Activated T-helper 2 cell treated with anti-CD3 and anti-CD28 coated beads, Interferon-gamma antibody, Interleukin-2, Interleukin-4, amounts not matched to agents 10 μg/mL and 5 μg/mL and 100 μg/mL, durations not matched to agents 14 hours and 24 hours and 36 hours (primary cell): ENCODE measurements at regions not wholly inside any gene's neighbourhood (a gene's known extent, or its start where the extent isn't known, plus 50 kb on each side); places are given as distances from the start of the nearest gene placed in this dataset.

Experiments
- DNase-seq: peaks from one replicate; pipeline ENCODE4 v3.0.0; 2021; ENCODE audit warnings: low spot score
- H3K27ac Mint-ChIP-seq: one replicate; pipeline ENCODE4 v1.8.0; 2021; ENCODE audit warnings: mixed read lengths
- H3K27me3 Mint-ChIP-seq: one replicate; pipeline ENCODE4 v1.8.0; 2021; ENCODE audit warnings: low read depth, mixed read lengths
- H3K36me3 Mint-ChIP-seq: one replicate; pipeline ENCODE4 v1.8.0; 2021; ENCODE audit warnings: low read depth, mixed read lengths
- H3K4me1 Mint-ChIP-seq: one replicate; pipeline ENCODE4 v1.8.0; 2021; ENCODE audit warnings: low read depth, mixed read lengths
- H3K4me3 Mint-ChIP-seq: one replicate; pipeline ENCODE4 v1.8.0; 2021; ENCODE audit warnings: low read depth, mild to moderate bottlenecking, moderate library complexity, mixed read lengths
- H3K9me3 Mint-ChIP-seq: one replicate; pipeline ENCODE4 v1.8.0; 2021; ENCODE audit warnings: mixed read lengths
- intact Hi-C: fragments of 100-400 bp; cut with micrococcal nuclease; formaldehyde crosslinking; loops from one replicate; pipeline ENCODE4 v1.15.1; 2023

GRCh38 chr13:31045286-31046081 lies 113.0 kb downstream of the TEX26 start:
- peak; percentile 61 for DNase-seq
- Mint-ChIP-seq H3K9me3 (no peaks in the 10 kb centered on the region), H3K27me3 (no peaks in the 10 kb centered on the region), H3K4me1 (peaks cover 39% of the 10 kb centered on the region), H3K4me3 (peak overlapping the region; percentile 31), H3K36me3 (no peaks in the 10 kb centered on the region), H3K27ac (peak overlapping the region; percentile 86)
- intact Hi-C loops = loop anchor here (1.0 to 10.0 kb wide), 11 partner anchors 29 to 901 kb away; partner anchors contain the start of genes HSPH1 and USPL1

- intact Hi-C loops = loop anchor here (1.0 to 10.0 kb wide), 14 partner anchors 13 to 900 kb away; partner anchors contain the start of genes HSPH1 and USPL1
- H3K27me3 Mint-ChIP-seq = no peaks in the 10 kb centered on the region
- peak overlapping the region; percentile 7 for H3K4me3 Mint-ChIP-seq
- H3K36me3 Mint-ChIP-seq = no peaks in the 10 kb centered on the region
- H3K27ac Mint-ChIP-seq = peak overlapping the region; percentile 86
- H3K4me1 Mint-ChIP-seq = peaks cover 45% of the 10 kb centered on the region
- H3K9me3 Mint-ChIP-seq = no peaks in the 10 kb centered on the region
- peak; percentile 78 for DNase-seq
Measured at GRCh38 chr13:31044364-31045285, 112.2 kb downstream of the TEX26 start.

- Mint-ChIP-seq H3K27me3 (no peaks in the 10 kb centered on the region), H3K9me3 (no peaks in the 10 kb centered on the region), H3K4me3 (no peak overlapping the region), H3K36me3 (no peaks in the 10 kb centered on the region), H3K27ac (no peak overlapping the region), H3K4me1 (peaks cover 51% of the 10 kb centered on the region)
- peak; percentile 11 for DNase-seq
- intact Hi-C loops = loop anchor here (1.0 to 10.0 kb wide), 11 partner anchors 13 to 899 kb away; partner anchors contain the start of genes HSPH1 and USPL1
Measured at GRCh38 chr13:31043957-31044356, 111.5 kb downstream of the TEX26 start.

- Mint-ChIP-seq H3K36me3 (no peaks in the 10 kb centered on the region), H3K27ac (peak overlapping the region; percentile 34), H3K4me3 (no peak overlapping the region), H3K9me3 (no peaks in the 10 kb centered on the region), H3K4me1 (peaks cover 58% of the 10 kb centered on the region), H3K27me3 (no peaks in the 10 kb centered on the region)
- no peak for DNase-seq
- intact Hi-C loops = loop anchor here (10.0 kb wide), 4 partner anchors 428 to 898 kb away; partner anchors contain the start of gene USPL1
Measured at GRCh38 chr13:31042481-31043165, 110.2 kb downstream of the TEX26 start.

GRCh38 chr13:31042049-31042448 lies 109.6 kb downstream of the TEX26 start:
- DNase-seq = no peak
- intact Hi-C loops = loop anchor here (10.0 kb wide), 4 partner anchors 427 to 897 kb away; partner anchors contain the start of gene USPL1
- Mint-ChIP-seq H3K4me1 (peaks cover 58% of the 10 kb centered on the region), H3K27ac (peak overlapping the region; percentile 18), H3K27me3 (no peaks in the 10 kb centered on the region), H3K36me3 (no peaks in the 10 kb centered on the region), H3K4me3 (no peak overlapping the region), H3K9me3 (no peaks in the 10 kb centered on the region)

GRCh38 chr13:31038834-31039552 lies 106.5 kb downstream of the TEX26 start:
- intact Hi-C loops = no loop called here

GRCh38 chr13:31037874-31038500 lies 105.5 kb downstream of the TEX26 start:
- Mint-ChIP-seq H3K4me3 (no peak overlapping the region), H3K27me3 (peaks cover 15% of the 10 kb centered on the region), H3K36me3 (no peaks in the 10 kb centered on the region), H3K27ac (no peak overlapping the region), H3K4me1 (peaks cover 40% of the 10 kb centered on the region), H3K9me3 (no peaks in the 10 kb centered on the region)
- intact Hi-C loops = no loop called here
- DNase-seq = no peak

More at GRCh38 chr13:31038834-31039552, 106.5 kb downstream of the TEX26 start:
- DNase-seq = peak; percentile 15
- H3K27me3 Mint-ChIP-seq = peaks cover 15% of the 10 kb centered on the region
- H3K4me1 Mint-ChIP-seq = peaks cover 43% of the 10 kb centered on the region
- peak overlapping the region; percentile 43 for H3K4me3 Mint-ChIP-seq
- no peaks in the 10 kb centered on the region for H3K9me3 Mint-ChIP-seq
- H3K36me3 Mint-ChIP-seq = no peaks in the 10 kb centered on the region
- H3K27ac Mint-ChIP-seq = peak overlapping the region; percentile 7

GRCh38 chr13:31036731-31037695 lies 104.6 kb downstream of the TEX26 start:
- Mint-ChIP-seq H3K36me3 (no peaks in the 10 kb centered on the region), H3K27me3 (peaks cover 22% of the 10 kb centered on the region), H3K4me1 (peaks cover 31% of the 10 kb centered on the region), H3K4me3 (no peak overlapping the region), H3K9me3 (no peaks in the 10 kb centered on the region), H3K27ac (no peak overlapping the region)
- intact Hi-C loops = no loop called here
- DNase-seq = no peak

GRCh38 chr13:31035185-31035965 lies 102.9 kb downstream of the TEX26 start:
- H3K4me3 Mint-ChIP-seq = no peak overlapping the region
- H3K27me3 Mint-ChIP-seq = peaks cover 31% of the 10 kb centered on the region
- no peak overlapping the region for H3K27ac Mint-ChIP-seq
- no peaks in the 10 kb centered on the region for H3K36me3 Mint-ChIP-seq
- H3K9me3 Mint-ChIP-seq = no peaks in the 10 kb centered on the region
- intact Hi-C loops = no loop called here
- H3K4me1 Mint-ChIP-seq = peaks cover 24% of the 10 kb centered on the region
- DNase-seq = no peak

- Mint-ChIP-seq H3K27ac (no peak overlapping the region), H3K4me1 (peaks cover 3% of the 10 kb centered on the region), H3K27me3 (peaks cover 37% of the 10 kb centered on the region), H3K36me3 (no peaks in the 10 kb centered on the region), H3K9me3 (no peaks in the 10 kb centered on the region), H3K4me3 (no peak overlapping the region)
- intact Hi-C loops = no loop called here
- DNase-seq = no peak
Measured at GRCh38 chr13:31032528-31033113, 100.2 kb downstream of the TEX26 start.
